ENCODE measurements at regions not wholly inside any gene's neighbourhood (a gene's known extent, or its start where the extent isn't known, plus 50 kb on each side); places are given as distances from the start of the nearest gene placed in this dataset.

GRCh38 chr3:118512301-118512700 lies 522.3 kb downstream of the IGSF11 start:
- no peak overlapping the region for H3K4me3 Mint-ChIP-seq
- H3K36me3 Mint-ChIP-seq (ENCODE audit: low read depth), result peaks cover 8% of the 10 kb centered on the region; the same call in 1 of the 2 replicates
- DNase-seq, result no peak
- no peak overlapping the region for H3K27ac Mint-ChIP-seq
- TF ChIP-seq CTCF (IDR thresholded peaks at IDR 0.05), result no peak
- peaks cover 54% of the 10 kb centered on the region for H3K9me3 Mint-ChIP-seq
- H3K27me3 Mint-ChIP-seq (ENCODE audit: insufficient read depth), result peaks cover 1% of the 10 kb centered on the region
- H3K4me1 Mint-ChIP-seq (ENCODE audit: low read depth), result no peaks in the 10 kb centered on the region

GRCh38 chr3:118525077-118525476 lies 509.6 kb downstream of the IGSF11 start:
- peaks cover 62% of the 10 kb centered on the region for H3K9me3 Mint-ChIP-seq
- no peak overlapping the region for H3K27ac Mint-ChIP-seq
- no peaks in the 10 kb centered on the region for H3K4me1 Mint-ChIP-seq (ENCODE audit: low read depth)
- DNase-seq, result no peak
- H3K27me3 Mint-ChIP-seq (ENCODE audit: insufficient read depth), result no peaks in the 10 kb centered on the region
- H3K4me3 Mint-ChIP-seq, result no peak overlapping the region
- no peaks in the 10 kb centered on the region for H3K36me3 Mint-ChIP-seq (ENCODE audit: low read depth)
- no peak for TF ChIP-seq CTCF (IDR thresholded peaks at IDR 0.05)

DNA sequence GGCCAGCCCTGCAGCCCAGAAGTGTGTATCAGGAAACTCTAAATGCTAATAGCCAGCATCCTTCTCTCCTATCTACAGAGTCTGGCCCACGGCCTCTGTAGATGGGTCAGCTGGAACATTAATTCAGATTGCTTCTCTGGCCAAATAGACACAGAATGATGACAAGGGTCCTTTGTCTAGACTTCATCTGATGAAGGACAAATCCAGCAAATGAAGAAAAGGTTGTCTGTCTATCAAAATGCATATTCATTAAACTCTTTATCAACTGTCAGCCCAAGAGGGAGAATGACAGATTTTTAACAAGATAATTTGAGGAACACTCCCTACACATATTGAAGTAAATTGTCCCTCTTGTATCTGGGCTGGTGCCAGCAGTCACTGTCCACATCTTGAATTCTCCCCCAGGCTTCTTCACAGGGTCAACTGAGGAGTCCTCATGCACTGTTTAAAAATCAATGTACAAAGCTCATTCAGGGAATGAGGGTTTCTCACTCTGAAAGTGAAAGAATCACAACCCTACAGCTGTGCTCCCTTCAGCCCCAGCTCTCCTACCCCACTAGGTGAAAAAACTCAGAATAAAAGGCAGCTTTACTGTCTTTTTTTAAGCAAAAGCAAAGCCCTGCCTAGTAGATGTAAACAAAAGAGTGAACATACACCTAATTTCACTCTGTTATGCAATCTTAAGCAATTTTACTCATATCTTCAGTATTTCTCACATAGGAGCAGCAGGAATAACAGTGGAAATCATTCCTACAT lies 507.7 kb downstream of the IGSF11 start:
- Mint-ChIP-seq H3K36me3 (ENCODE audit: low read depth) (no peaks in the 10 kb centered on the region), H3K27ac (no peak overlapping the region), H3K4me3 (no peak overlapping the region), H3K4me1 (ENCODE audit: low read depth) (no peaks in the 10 kb centered on the region), H3K9me3 (peaks cover 54% of the 10 kb centered on the region), H3K27me3 (ENCODE audit: insufficient read depth) (no peaks in the 10 kb centered on the region)
- TF ChIP-seq CTCF (IDR thresholded peaks at IDR 0.05), result no peak
- DNase-seq, result no peak

DNA sequence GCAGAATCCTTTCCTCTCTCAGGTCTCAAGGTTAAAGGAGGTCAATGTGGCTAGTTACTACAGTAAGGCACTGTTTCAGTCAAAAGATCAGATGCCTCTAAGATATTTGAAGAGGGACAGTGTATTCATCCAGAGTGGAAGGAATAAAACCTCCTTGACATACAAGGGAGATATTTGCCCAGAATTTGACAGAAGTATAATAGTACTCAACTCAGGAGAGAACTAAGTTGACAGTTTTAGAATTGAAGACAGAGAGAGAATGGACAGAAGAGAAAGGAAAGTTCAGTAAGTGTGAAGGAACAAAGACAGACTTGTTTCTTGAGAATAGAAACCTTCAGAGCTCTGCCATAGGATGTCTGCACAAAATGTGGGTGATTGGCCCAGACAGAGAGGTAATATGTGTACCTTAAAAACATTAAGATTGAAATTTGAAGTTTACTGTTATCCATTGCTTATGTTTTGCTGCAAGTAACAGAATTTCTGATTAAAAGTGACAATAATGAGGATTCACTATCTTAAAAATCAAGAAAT lies 507.1 kb downstream of the IGSF11 start:
- no peak for DNase-seq
- TF ChIP-seq CTCF (IDR thresholded peaks at IDR 0.05), result no peak
- Mint-ChIP-seq H3K4me1 (ENCODE audit: low read depth) (no peaks in the 10 kb centered on the region), H3K27ac (no peak overlapping the region), H3K27me3 (ENCODE audit: insufficient read depth) (no peaks in the 10 kb centered on the region), H3K36me3 (ENCODE audit: low read depth) (no peaks in the 10 kb centered on the region), H3K4me3 (no peak overlapping the region), H3K9me3 (peaks cover 54% of the 10 kb centered on the region)

- no peak for DNase-seq
- no peaks in the 10 kb centered on the region for H3K4me1 Mint-ChIP-seq (ENCODE audit: low read depth)
- H3K9me3 Mint-ChIP-seq, result peaks cover 44% of the 10 kb centered on the region
- no peaks in the 10 kb centered on the region for H3K27me3 Mint-ChIP-seq (ENCODE audit: insufficient read depth)
- no peak overlapping the region for H3K4me3 Mint-ChIP-seq
- no peak for TF ChIP-seq CTCF (IDR thresholded peaks at IDR 0.05)
- H3K36me3 Mint-ChIP-seq (ENCODE audit: low read depth), result no peaks in the 10 kb centered on the region
- no peak overlapping the region for H3K27ac Mint-ChIP-seq
These were observed 505.1 kb downstream of the IGSF11 start for GRCh38 chr3:118529554-118529953.
